Endometrial microvascular endothelial cells (primary cell): ENCODE measurements at regions not wholly inside any gene's neighbourhood (a gene's known extent, or its start where the extent isn't known, plus 50 kb on each side); places are given as distances from the start of the nearest gene placed in this dataset.
"Not testable (repeated sequence)": the region's sequence is repeated elsewhere in the genome, so short reads cannot be mapped to it uniquely, and the experiment has no call there.

ENCODE experiments used
- in situ Hi-C: cut with HindIII; loops from 2 replicates; pipeline ENCODE4 v1.10.0; 2017; ENCODE audit warnings: low sequenced_read_pairs, low pct_unique_long_range_greater_than_20kb; ENCODE audit errors: inconsistent ontology term

GRCh38 chr5:166648736-166649135, 1642.7 kb upstream of the WWC1 start:
- in situ Hi-C loops, result no loop called here

GRCh38 chr5:166649676-166650075, 1641.8 kb upstream of the WWC1 start:
- in situ Hi-C loops, result no loop called here

- in situ Hi-C loops, result no loop called here
Measured at GRCh38 chr5:166651234-166651633, 1640.2 kb upstream of the WWC1 start.

- in situ Hi-C loops, result no loop called here
Measured at GRCh38 chr5:166671811-166672210, 1619.6 kb upstream of the WWC1 start.

- in situ Hi-C loops, result no loop called here
Measured at GRCh38 chr5:166672431-166672830, 1619.0 kb upstream of the WWC1 start.

GRCh38 chr5:166677891-166678290, 1613.6 kb upstream of the WWC1 start:
- in situ Hi-C loops, result no loop called here

- in situ Hi-C loops, result no loop called here
Measured at GRCh38 chr5:166679331-166679730, 1612.1 kb upstream of the WWC1 start.

GRCh38 chr5:166695326-166695725, 1596.1 kb upstream of the WWC1 start:
- in situ Hi-C loops, result no loop called here

GRCh38 chr5:166708291-166708690, 1583.2 kb upstream of the WWC1 start:
- in situ Hi-C loops, result no loop called here

GRCh38 chr5:166709691-166710090, 1581.8 kb upstream of the WWC1 start:
- in situ Hi-C loops, result no loop called here

- in situ Hi-C loops, result no loop called here
Measured at GRCh38 chr5:166710271-166710670, 1581.2 kb upstream of the WWC1 start.

- in situ Hi-C loops, result no loop called here
Measured at GRCh38 chr5:166712447-166713185, 1578.8 kb upstream of the WWC1 start.

GRCh38 chr5:166713295-166713694, 1578.2 kb upstream of the WWC1 start:
- in situ Hi-C loops, result no loop called here

GRCh38 chr5:166716856-166717492, 1574.5 kb upstream of the WWC1 start:
- in situ Hi-C loops, result no loop called here

GRCh38 chr5:166719991-166720390, 1571.5 kb upstream of the WWC1 start:
- in situ Hi-C loops, result no loop called here

GRCh38 chr5:166722939-166723338, 1568.5 kb upstream of the WWC1 start:
- in situ Hi-C loops, result no loop called here

- in situ Hi-C loops, result no loop called here
Measured at GRCh38 chr5:166724284-166724683, 1567.2 kb upstream of the WWC1 start.

GRCh38 chr5:166725593-166725992, 1565.9 kb upstream of the WWC1 start:
- in situ Hi-C loops, result no loop called here

- in situ Hi-C loops, result no loop called here
Measured at GRCh38 chr5:166726406-166726805, 1565.0 kb upstream of the WWC1 start.

GRCh38 chr5:166742951-166743350, 1548.5 kb upstream of the WWC1 start:
- in situ Hi-C loops, result not testable (repeated sequence)

- in situ Hi-C loops, result no loop called here
Measured at GRCh38 chr5:166746506-166746905, 1544.9 kb upstream of the WWC1 start.
